ENCODE measurements at regions not wholly inside any gene's neighbourhood (a gene's known extent, or its start where the extent isn't known, plus 50 kb on each side); places are given as distances from the start of the nearest gene placed in this dataset.

DNA sequence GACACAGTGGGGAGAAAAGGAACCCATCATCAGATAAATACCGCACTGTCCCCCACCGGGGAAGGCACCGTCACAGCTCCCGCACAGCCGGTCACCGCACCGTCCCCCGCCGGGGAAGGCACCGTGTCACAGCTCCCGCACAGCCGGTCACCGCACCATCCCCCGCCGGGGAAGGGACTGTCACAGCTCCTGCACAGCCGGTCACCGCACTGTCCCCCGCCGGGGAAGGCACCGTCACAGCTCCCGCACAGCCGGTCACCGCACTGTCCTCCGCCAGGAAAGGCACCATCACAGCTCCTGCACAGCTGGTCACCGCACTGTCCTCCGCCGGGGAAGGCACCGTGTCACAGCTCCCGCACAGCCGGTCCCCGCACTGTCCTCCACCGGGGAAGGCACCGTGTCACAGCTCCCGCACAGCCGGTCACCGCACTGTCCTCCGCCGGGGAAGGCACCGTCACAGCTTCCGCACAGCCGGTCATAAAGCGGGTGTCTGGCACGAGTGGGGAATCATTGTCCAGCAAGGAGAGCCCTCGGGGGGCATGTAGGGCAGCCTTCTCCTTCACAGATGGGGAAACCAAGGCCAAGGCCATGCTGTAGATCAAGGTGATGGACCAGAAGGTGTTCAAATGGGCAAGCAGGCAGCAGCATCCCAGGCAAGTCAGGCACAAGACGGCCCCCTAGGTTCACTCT lies 280.1 kb downstream of the NPHP4 start:
- DNase-seq, result no peak

- no peak for DNase-seq
Measured at GRCh38 chr1:5711079-5711478, 281.1 kb downstream of the NPHP4 start.

DNA sequence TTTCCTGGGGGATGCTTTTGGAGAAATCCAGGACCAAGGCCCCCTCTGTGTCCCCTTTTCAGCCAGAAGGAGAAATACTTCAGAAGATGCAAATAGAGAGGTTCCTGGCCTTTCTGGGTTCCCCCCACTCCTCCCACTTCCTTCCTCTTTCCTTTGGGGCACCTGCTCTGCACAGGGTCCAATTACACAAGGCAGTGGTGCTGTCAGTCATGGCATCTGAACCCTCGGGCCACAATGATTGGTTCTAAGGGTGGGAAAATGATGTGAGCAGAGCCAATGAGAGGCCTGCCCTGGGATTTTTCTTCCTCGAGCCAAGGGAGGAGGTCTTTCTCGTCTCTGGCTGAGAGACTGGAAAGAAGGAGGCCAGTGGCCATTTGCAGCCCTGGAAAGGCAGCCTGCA lies 282.2 kb downstream of the NPHP4 start:
- no peak for DNase-seq

GRCh38 chr1:5709461-5709975 lies 282.7 kb downstream of the NPHP4 start:
- no peak for DNase-seq

DNA sequence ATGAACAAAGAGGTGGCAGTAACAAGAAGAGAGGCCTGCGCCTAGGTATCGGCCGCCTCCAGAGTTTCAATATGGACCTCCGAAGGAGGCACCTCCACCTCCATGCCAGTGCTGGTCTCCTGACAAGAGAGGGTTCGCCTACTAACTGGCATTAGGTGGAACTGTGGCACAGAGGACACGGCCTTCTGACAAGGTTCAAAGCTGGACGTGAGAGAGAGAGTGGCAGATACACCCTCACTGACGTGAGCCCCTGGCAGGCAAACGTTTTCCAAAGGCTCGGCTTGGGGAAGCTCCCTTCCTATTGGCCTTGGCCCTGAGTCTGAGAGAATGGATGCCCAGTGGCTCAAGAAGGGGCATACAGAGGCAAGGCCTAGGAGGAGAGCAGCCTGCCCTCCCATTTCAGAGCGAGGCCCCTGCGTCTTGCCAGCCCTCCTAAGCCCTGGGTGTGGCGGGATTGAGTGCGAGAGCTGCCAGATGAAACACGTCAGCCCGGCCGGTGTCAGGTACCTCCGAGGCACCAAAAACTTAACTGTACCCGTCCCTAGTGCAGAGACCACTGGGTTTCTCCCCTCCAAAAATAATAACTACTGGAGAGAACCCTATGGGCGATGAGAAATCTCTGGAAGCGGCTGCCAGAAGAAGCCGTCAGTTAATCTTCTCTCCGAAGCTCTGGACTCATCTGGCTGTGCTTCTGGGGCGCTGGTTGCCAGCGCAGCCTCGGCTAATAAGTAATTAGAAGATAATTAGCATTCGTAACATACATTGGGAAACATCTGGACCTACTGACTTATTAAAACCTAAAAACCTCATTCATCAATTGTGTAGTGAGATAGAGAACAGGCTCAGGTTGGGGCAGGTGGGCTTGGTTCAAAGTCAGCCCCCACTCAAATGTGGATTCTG lies 283.6 kb downstream of the NPHP4 start:
- DNase-seq, result no peak

DNA sequence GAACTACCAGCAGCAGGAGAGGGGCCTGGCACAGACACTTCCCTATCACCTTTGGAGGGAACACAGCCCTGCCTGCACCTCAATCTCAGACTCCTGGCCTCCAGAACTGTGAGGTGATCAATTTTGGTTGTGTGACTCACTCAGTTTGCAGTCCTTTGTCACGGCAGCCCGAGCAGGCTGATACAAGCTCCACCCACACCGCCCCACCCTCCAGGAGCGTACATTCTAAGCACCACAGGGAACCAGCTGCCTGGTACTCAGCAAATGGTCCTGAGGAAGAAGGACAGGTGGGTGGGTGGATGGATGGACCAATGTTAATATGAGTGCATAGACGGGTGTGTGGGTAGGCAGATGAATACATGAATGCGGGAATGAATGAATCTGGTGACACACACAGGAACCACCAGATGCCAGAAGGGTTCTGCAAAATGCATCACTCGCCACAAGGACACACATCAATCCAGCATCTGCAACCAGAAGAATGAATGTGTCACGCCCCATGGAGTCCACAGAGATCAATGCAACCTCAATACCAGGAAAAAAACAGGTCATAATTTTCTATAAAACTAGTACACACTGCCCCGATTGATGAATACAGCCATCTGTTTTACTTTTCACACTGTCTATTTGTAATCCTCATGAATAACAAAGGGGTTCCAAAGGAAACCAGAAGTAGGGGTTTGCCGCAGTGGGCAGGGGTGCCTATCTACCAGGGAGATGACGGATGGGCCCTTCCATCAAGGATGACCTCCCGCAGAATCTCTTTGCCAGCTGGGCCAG lies 284.5 kb downstream of the NPHP4 start:
- DNase-seq, result no peak

DNA sequence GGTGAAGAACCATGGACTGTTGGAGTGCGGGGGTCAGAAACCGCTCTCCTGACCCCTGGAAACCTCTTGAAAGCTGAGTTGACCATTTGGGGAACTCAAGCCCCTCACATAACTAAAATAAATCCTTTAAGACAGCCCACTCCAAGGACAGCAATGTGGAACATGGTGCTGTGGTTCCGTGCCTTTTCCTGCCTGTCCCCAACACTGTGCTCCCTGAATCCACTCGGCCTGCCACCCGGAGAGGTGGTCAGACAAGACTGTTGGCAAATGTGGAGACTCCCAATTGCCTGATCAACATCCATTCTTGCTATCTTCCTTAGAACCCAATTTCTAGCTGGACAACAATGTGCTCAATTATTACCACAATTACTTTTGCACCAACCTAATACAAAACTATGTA lies 286.0 kb downstream of the NPHP4 start:
- DNase-seq, result no peak

- no peak for DNase-seq
Measured at GRCh38 chr1:5705751-5706150, 286.5 kb downstream of the NPHP4 start.

GRCh38 chr1:5704561-5705514 lies 287.4 kb downstream of the NPHP4 start:
- no peak for DNase-seq

GRCh38 chr1:5701642-5702041 lies 290.6 kb downstream of the NPHP4 start:
- DNase-seq, result no peak

GRCh38 chr1:5693568-5693967 lies 298.7 kb downstream of the NPHP4 start:
- DNase-seq, result no peak

DNA sequence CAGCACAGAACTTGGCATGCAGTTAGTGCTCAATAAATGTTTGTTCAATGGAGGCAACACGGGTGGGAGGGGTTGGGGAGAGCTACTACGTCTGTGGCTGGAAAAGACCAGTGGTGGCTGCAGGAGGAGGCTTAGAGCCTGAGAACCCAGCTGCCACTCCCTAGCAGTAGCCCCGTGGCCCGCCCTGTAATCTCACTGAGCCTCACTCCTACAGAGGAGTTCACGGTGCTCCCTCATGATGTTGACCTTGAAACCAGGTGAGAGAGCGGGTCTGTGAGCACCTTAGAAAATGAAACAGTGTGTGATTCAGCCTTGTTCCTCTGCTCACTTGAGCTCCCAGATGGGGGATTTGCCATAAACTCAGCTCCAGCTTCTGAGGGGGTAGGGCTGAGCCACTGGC lies 299.6 kb downstream of the NPHP4 start:
- no peak for DNase-seq

- no peak for DNase-seq
Measured at GRCh38 chr1:5691795-5692509, 300.3 kb downstream of the NPHP4 start.

- DNase-seq, result no peak
Measured at GRCh38 chr1:5690898-5691297, 301.3 kb downstream of the NPHP4 start.

DNA sequence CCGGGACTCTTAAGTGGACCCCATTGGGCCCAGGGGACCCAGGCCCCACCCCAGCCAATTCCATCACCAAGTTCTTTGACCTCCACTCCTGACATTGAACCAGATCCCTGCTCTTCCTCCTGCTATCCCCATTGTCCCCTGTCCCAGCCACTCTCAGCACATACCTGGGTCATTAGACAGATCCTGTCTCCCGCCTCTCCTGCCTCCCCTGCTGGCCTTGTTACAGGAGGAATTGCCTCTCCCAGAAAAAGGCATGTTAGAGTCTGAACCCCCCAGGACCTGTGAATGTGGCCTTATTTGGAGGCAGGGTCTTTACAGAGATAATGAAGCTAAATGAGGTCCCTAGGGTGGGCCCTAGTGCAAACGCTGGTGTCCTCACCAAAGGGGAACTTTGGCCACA lies 301.9 kb downstream of the NPHP4 start:
- no peak for DNase-seq

DNA sequence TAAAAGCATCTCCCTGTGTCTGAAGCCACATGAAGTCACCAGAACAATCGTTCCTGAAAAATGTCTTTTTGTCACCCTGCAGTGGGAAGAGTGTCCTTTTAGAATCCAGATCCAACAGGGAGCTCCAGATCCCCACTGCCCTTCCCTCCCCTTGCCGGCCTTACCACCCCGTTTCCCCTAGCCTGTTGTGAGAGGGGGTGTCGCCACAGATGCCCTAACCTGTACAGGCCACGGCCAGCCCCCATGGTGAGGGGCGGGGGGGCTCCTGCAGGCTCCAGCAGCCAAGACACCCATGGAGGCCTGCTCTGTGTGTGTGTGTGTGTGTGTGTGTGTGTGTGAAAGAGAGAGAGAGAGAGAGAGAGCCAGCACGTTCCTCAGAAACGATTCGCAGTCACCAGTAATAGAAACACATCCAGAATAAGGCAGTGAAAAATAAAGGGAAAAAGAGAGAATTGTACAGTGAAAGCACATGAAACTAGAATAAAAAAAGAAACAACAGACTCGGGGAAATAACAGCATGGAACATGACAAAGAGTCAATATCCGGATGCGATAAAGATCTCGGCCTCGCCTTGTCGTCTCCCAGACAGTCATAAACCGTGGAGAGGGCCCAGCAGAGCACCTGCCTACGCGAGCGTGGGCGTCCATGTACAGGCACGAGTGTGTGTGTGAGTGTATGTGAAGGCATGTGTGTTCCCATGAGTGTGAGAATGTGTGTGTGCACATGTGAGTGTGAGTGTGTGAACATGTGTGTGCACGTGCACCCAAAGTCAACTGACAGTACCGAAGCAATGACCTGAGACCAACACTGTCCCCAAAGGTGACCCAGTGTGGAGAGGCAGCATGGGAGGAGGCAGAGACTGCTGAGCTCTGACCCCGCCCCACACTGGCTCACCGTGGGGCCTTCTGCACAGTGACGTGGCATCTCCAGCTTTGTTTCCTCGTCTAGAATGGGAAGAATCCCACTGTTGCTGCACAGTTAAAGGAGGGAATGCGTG lies 303.8 kb downstream of the NPHP4 start:
- no peak for DNase-seq

GRCh38 chr1:5686925-5687706 lies 305.1 kb downstream of the NPHP4 start:
- DNase-seq, result no peak

GRCh38 chr1:5686195-5686594 lies 306.0 kb downstream of the NPHP4 start:
- DNase-seq, result no peak

GRCh38 chr1:5685446-5686040 lies 306.7 kb downstream of the NPHP4 start:
- DNase-seq, result no peak

Measured in NCI-H526 (cell line).